ENCODE measurements at regions not wholly inside any gene's neighbourhood (a gene's known extent, or its start where the extent isn't known, plus 50 kb on each side); places are given as distances from the start of the nearest gene placed in this dataset.
"Not testable (repeated sequence)": the region's sequence is repeated elsewhere in the genome, so short reads cannot be mapped to it uniquely, and the experiment has no call there.

- FAIRE-seq (no peak), DNase-seq (peak in 1 of 5 donors; percentile 43)
- intact Hi-C loops (cut with DNase I): no loop called here
- Histone ChIP-seq H3K9me3 (ENCODE audit: control insufficient read depth in 2 of 3, insufficient read depth in 1 of 3, low read length in 3 of 3) (no peaks in the 10 kb centered on the region), H3K36me3 (ENCODE audit: control insufficient read depth in 2 of 3, insufficient read depth in 3 of 3, low read length in 3 of 3) (no peaks in the 10 kb centered on the region), H3K4me3 (ENCODE audit: low read length in 3 of 3) (no peak overlapping the region), H3K27ac (ENCODE audit: low read depth in 2 of 2, low read length in 2 of 2) (no peak overlapping the region), H3K27me3 (ENCODE audit: control insufficient read depth, insufficient read depth, low read length) (no peaks in the 10 kb centered on the region), H3K4me1 (ENCODE audit: control insufficient read depth in 2 of 3, insufficient read depth in 2 of 3, low read depth in 1 of 3, low read length in 3 of 3) (no peaks in the 10 kb centered on the region), H3K9ac (ENCODE audit: low read length in 3 of 3) (no peak overlapping the region)
- TF ChIP-seq CTCF (IDR thresholded peaks at IDR 0.05; ENCODE audit: borderline replicate concordance, extremely low read depth, insufficient read depth): no peak
These were observed 393.8 kb downstream of the MAGEE1 start for GRCh38 chrX:76821276-76821675.

GRCh38 chrX:76827672-76828071 lies 400.2 kb downstream of the MAGEE1 start:
- FAIRE-seq: peak; percentile 8
- H3K27ac ChIP-seq (ENCODE audit: low read depth in 2 of 2, low read length in 2 of 2): no peak overlapping the region
- intact Hi-C loops (cut with DNase I): no loop called here

GRCh38 chrX:76840902-76841301 lies 413.4 kb downstream of the MAGEE1 start:
- peak in 2 of 5 donors; percentile 0 to 13 for DNase-seq
- H3K9me3 ChIP-seq (ENCODE audit: control insufficient read depth in 2 of 3, insufficient read depth in 1 of 3, low read length in 3 of 3); H3K4me3 ChIP-seq (ENCODE audit: low read length in 3 of 3); intact Hi-C loops (cut with DNase I); H3K27me3 ChIP-seq (ENCODE audit: control insufficient read depth, insufficient read depth, low read length); H3K27ac ChIP-seq (ENCODE audit: low read depth in 2 of 2, low read length in 2 of 2); H3K4me1 ChIP-seq (ENCODE audit: control insufficient read depth in 2 of 3, insufficient read depth in 2 of 3, low read depth in 1 of 3, low read length in 3 of 3); H3K36me3 ChIP-seq (ENCODE audit: control insufficient read depth in 2 of 3, insufficient read depth in 3 of 3, low read length in 3 of 3); H3K9ac ChIP-seq (ENCODE audit: low read length in 3 of 3); FAIRE-seq: not testable (repeated sequence)

More at GRCh38 chrX:76827672-76828071, 400.2 kb downstream of the MAGEE1 start:
- H3K36me3 ChIP-seq (ENCODE audit: control insufficient read depth in 2 of 3, insufficient read depth in 3 of 3, low read length in 3 of 3): no peaks in the 10 kb centered on the region
- DNase-seq: no peak
- no peak for TF ChIP-seq CTCF (IDR thresholded peaks at IDR 0.05; ENCODE audit: borderline replicate concordance, extremely low read depth, insufficient read depth)
- H3K9me3 ChIP-seq (ENCODE audit: control insufficient read depth in 2 of 3, insufficient read depth in 1 of 3, low read length in 3 of 3): no peaks in the 10 kb centered on the region
- H3K4me3 ChIP-seq (ENCODE audit: low read length in 3 of 3): no peak overlapping the region
- no peaks in the 10 kb centered on the region for H3K27me3 ChIP-seq (ENCODE audit: control insufficient read depth, insufficient read depth, low read length)
- H3K9ac ChIP-seq (ENCODE audit: low read length in 3 of 3): no peak overlapping the region
- no peaks in the 10 kb centered on the region for H3K4me1 ChIP-seq (ENCODE audit: control insufficient read depth in 2 of 3, insufficient read depth in 2 of 3, low read depth in 1 of 3, low read length in 3 of 3)

- TF ChIP-seq CTCF (IDR thresholded peaks at IDR 0.05; ENCODE audit: borderline replicate concordance, extremely low read depth, insufficient read depth): no peak
- Histone ChIP-seq H3K36me3 (ENCODE audit: control insufficient read depth in 2 of 3, insufficient read depth in 3 of 3, low read length in 3 of 3) (no peaks in the 10 kb centered on the region), H3K9me3 (ENCODE audit: control insufficient read depth in 2 of 3, insufficient read depth in 1 of 3, low read length in 3 of 3) (peaks cover 0 to 2% (median 0%) of the 10 kb centered on the region in 3 donors), H3K27me3 (ENCODE audit: control insufficient read depth, insufficient read depth, low read length) (no peaks in the 10 kb centered on the region), H3K4me1 (ENCODE audit: control insufficient read depth in 2 of 3, insufficient read depth in 2 of 3, low read depth in 1 of 3, low read length in 3 of 3) (no peaks in the 10 kb centered on the region), H3K27ac (ENCODE audit: low read depth in 2 of 2, low read length in 2 of 2) (no peak overlapping the region), H3K9ac (ENCODE audit: low read length in 3 of 3) (no peak overlapping the region), H3K4me3 (ENCODE audit: low read length in 3 of 3) (no peak overlapping the region)
- no peak for FAIRE-seq
- no peak for DNase-seq
- intact Hi-C loops (cut with DNase I): no loop called here
These were observed 423.3 kb downstream of the MAGEE1 start for GRCh38 chrX:76850851-76851250.

All from kidney (tissue), 13 donors.